ENCODE measurements at regions not wholly inside any gene's neighbourhood (a gene's known extent, or its start where the extent isn't known, plus 50 kb on each side); places are given as distances from the start of the nearest gene placed in this dataset.

- TF ChIP-seq CTCF (IDR thresholded peaks at IDR 0.05; ENCODE audit: poor library complexity) (no peak), EZH2 (IDR thresholded peaks at IDR 0.05; ENCODE audit: borderline replicate concordance) (no peak), EZH2phosphoT487 (IDR thresholded peaks at IDR 0.05; ENCODE audit: low read depth, severe bottlenecking, unreplicated experiment) (no peak)
Measured at GRCh38 chr5:168002116-168002515, 289.3 kb upstream of the WWC1 start.

Measured in hepatocyte (in vitro differentiated cells).